ENCODE measurements at regions not wholly inside any gene's neighbourhood (a gene's known extent, or its start where the extent isn't known, plus 50 kb on each side); places are given as distances from the start of the nearest gene placed in this dataset.

DNA sequence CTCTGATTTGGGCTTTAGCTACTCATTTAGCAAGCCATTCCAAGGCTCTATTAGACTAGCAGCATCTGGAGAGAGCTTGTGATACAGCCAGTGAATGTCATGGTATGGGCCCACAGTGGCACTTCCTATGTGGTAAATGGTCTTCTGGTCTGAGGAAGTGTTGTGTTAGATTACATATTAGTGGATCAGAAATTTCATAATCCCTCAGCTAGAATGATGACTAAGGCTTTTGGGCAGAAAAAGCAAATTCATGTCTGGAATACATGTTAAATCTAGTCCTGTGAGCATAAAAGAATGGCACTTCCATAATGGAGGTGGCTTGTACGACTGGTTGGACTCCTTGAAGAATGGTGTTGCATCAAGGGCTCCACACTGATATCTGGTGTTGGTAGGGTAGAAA is 436.8 kb upstream of the CWC22 start:
- TF ChIP-seq, protein P1, sequence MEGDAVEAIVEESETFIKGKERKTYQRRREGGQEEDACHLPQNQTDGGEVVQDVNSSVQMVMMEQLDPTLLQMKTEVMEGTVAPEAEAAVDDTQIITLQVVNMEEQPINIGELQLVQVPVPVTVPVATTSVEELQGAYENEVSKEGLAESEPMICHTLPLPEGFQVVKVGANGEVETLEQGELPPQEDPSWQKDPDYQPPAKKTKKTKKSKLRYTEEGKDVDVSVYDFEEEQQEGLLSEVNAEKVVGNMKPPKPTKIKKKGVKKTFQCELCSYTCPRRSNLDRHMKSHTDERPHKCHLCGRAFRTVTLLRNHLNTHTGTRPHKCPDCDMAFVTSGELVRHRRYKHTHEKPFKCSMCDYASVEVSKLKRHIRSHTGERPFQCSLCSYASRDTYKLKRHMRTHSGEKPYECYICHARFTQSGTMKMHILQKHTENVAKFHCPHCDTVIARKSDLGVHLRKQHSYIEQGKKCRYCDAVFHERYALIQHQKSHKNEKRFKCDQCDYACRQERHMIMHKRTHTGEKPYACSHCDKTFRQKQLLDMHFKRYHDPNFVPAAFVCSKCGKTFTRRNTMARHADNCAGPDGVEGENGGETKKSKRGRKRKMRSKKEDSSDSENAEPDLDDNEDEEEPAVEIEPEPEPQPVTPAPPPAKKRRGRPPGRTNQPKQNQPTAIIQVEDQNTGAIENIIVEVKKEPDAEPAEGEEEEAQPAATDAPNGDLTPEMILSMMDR (IDR thresholded peaks at IDR 0.05), result no peak
- no peak for TF ChIP-seq POLR2A (IDR thresholded peaks at IDR 0.05)
